K562 (cell line): ENCODE measurements at regions not wholly inside any gene's neighbourhood (a gene's known extent, or its start where the extent isn't known, plus 50 kb on each side); places are given as distances from the start of the nearest gene placed in this dataset.

Experiments used
- ATAC-seq: fragments of 200-7000 bp; cut with Tn5 transposase; 3 replicates; pipeline ENCODE4 v1.9.1; 2020; ENCODE audit warnings: moderate library complexity
- BruUV-seq: library from RNA; stranded (reverse); fragments of 400-500 nt; replicated peaks from 2 replicates; lab custom pipeline; 2021; lab: Mats Ljungman, UMichigan
- CTCF ChIA-PET: fragments of 300-600 bp; formaldehyde crosslinking; extraction: SDS; loops from one replicate; lab custom pipeline; 2021; ENCODE audit warnings: low intra/inter-chr PET ratio; lab: Yijun Ruan, JAX
- POLR2A ChIA-PET: fragments of 300-600, 350-650 bp; sonication (Branson Sonifier 250); formaldehyde crosslinking; extraction: SDS; loops from one replicate; lab custom pipeline; 2021; ENCODE audit warnings: antibody characterized with exemption, inconsistent platforms; lab: Yijun Ruan, JAX
- DNase-seq, 4 experiments: peaks; one replicate each; pipeline versions ENCODE4 v3.0.0 to v3.0.0-alpha.2; 2011 to 2018; ENCODE audit warnings: low spot score in 3 of 4, mixed read lengths in 3 of 4; ENCODE audit errors: extremely low read depth in 1 of 4
- FAIRE-seq: peaks from 2 replicates; lab custom pipeline; 2011; peaks lifted over from hg19 to GRCh38; lab: Jason Lieb, UNC
- H2AFZ ChIP-seq: 2 replicates; pipeline ENCODE4 v1.6.0; 2011; ENCODE audit warnings: low read depth, low read length, control low read depth, inconsistent platforms
- H3K27ac ChIP-seq: fragments of 200-600 bp; 3 replicates; pipeline ENCODE4 v1.8.0; 2011; ENCODE audit warnings: low read depth, mild to moderate bottlenecking, control low read depth, inconsistent platforms, low read length, moderate library complexity, mixed read lengths; ENCODE audit errors: extremely low read depth
- H3K27me3 ChIP-seq, 2 experiments: fragments of 300-600 bp in 1 of 2; 2 replicates in 1 of 2; 3 replicates in 1 of 2; pipeline versions ENCODE4 v1.6.0 to v1.8.0; 2011; ENCODE audit warnings: inconsistent platforms in 2 of 2, low read length in 2 of 2, mild to moderate bottlenecking in 1 of 2, mixed read lengths in 1 of 2, moderate library complexity in 1 of 2; ENCODE audit not compliant: control insufficient read depth in 2 of 2, insufficient read depth in 2 of 2
- H3K36me3 ChIP-seq: fragments of 300-600 bp; 3 replicates; pipeline ENCODE4 v1.8.0; 2011; ENCODE audit warnings: mild to moderate bottlenecking, low read length, inconsistent platforms; ENCODE audit not compliant: control insufficient read depth, insufficient read depth
- H3K4me1 ChIP-seq, 2 experiments: fragments of 200-600 bp in 1 of 2; replicated peaks in 1 of 2; 2 replicates in 1 of 2; 3 replicates in 1 of 2; pipeline versions ENCODE4 v1.5.1 to v1.8.0; 2011; ENCODE audit warnings: inconsistent platforms in 2 of 2, low read length in 2 of 2, mild to moderate bottlenecking in 1 of 2, mixed read lengths in 1 of 2, moderate library complexity in 1 of 2; ENCODE audit not compliant: control insufficient read depth in 2 of 2, insufficient read depth in 2 of 2
- H3K4me2 ChIP-seq: 2 replicates; pipeline ENCODE4 v1.6.1; 2011; ENCODE audit warnings: low read length, control low read depth, inconsistent platforms, mixed read lengths; ENCODE audit not compliant: insufficient read depth
- H3K4me3 ChIP-seq: fragments of 200-600 bp; sonication (generic), shearing (Covaris generic); 2 replicates; pipeline ENCODE4 v1.5.1; 2016; ENCODE audit warnings: control low read depth, inconsistent platforms
- H3K79me2 ChIP-seq: fragments of 200-600 bp; 3 replicates; pipeline ENCODE4 v1.8.0; 2011; ENCODE audit warnings: low read length, inconsistent platforms; ENCODE audit not compliant: control insufficient read depth, insufficient read depth
- H3K9ac ChIP-seq, 2 experiments: 2 replicates each; pipeline versions ENCODE4 v1.6.0 to v1.6.1; 2011; ENCODE audit warnings: low read depth in 2 of 2, low read length in 2 of 2, control low read depth in 1 of 2, inconsistent platforms in 1 of 2, mild to moderate bottlenecking in 1 of 2, mixed read lengths in 1 of 2; ENCODE audit not compliant: insufficient read depth in 1 of 2
- H3K9me1 ChIP-seq: one replicate; pipeline ENCODE4 v1.6.0; 2011; ENCODE audit warnings: inconsistent platforms, mild to moderate bottlenecking, low read length, moderate library complexity; ENCODE audit not compliant: control insufficient read depth, insufficient read depth
- H3K9me3 ChIP-seq: replicated peaks from 2 replicates; pipeline ENCODE4 v1.5.1; 2011; ENCODE audit warnings: low read depth, low read length, inconsistent platforms; ENCODE audit not compliant: control insufficient read depth, insufficient read depth
- H4K20me1 ChIP-seq: replicated peaks from 2 replicates; pipeline ENCODE4 v1.6.1; 2011; ENCODE audit warnings: low read length, inconsistent platforms, mixed read lengths; ENCODE audit not compliant: control insufficient read depth, insufficient read depth
- LARP7 ChIP-seq: fragments of 450-650 bp; IDR thresholded peaks from 2 replicates; pipeline ENCODE4 v1.6.1; 2016
- MXD1 ChIP-seq: fragments of 250-450 bp; sonication (Bioruptor Pico); IDR thresholded peaks from 2 replicates; pipeline ENCODE4 v1.8.0; 2021; ENCODE audit warnings: borderline replicate concordance, mild to moderate bottlenecking, moderate library complexity; ENCODE audit not compliant: poor library complexity, severe bottlenecking
- NR2C2 ChIP-seq, 2 experiments: fragments of 200-800 bp in 1 of 2; sonication (Bioruptor generic) in 1 of 2; sonication (generic) in 1 of 2; formaldehyde crosslinking in 1 of 2; IDR thresholded peaks; 2 replicates each; pipeline versions ENCODE4 v1.6.1 to v1.8.0; 2016 to 2022; ENCODE audit warnings: mild to moderate bottlenecking in 1 of 2, missing compliant biosample characterization in 1 of 2, missing genetic modification characterization in 1 of 2, missing genetic modification reagents in 1 of 2
- PPARD ChIP-seq: fragments of 250-450 bp; sonication (Bioruptor Pico); IDR thresholded peaks from 2 replicates; pipeline ENCODE4 v1.8.0; 2022; ENCODE audit warnings: inconsistent platforms, mild to moderate bottlenecking, moderate library complexity
- RBM34 ChIP-seq: fragments of 200-400 bp; formaldehyde crosslinking; IDR thresholded peaks from 2 replicates; pipeline ENCODE4 v1.6.1; 2018; ENCODE audit warnings: low read length, borderline replicate concordance; ENCODE audit not compliant: insufficient read depth
- SMARCC2 ChIP-seq: fragments of 450-650 bp; IDR thresholded peaks from 2 replicates; pipeline ENCODE4 v1.6.1; 2017; ENCODE audit warnings: antibody characterized with exemption, moderate library complexity, mild to moderate bottlenecking, low read depth
- TAF9B ChIP-seq: fragments of 450-650 bp; IDR thresholded peaks from 2 replicates; pipeline ENCODE4 v1.6.1; 2018; ENCODE audit warnings: mild to moderate bottlenecking; ENCODE audit not compliant: partially characterized antibody
- ZFP36 ChIP-seq: fragments of 150-350 bp; IDR thresholded peaks from 2 replicates; pipeline ENCODE4 v1.6.1; 2018; ENCODE audit warnings: low read length, low read depth; ENCODE audit not compliant: partially characterized antibody
- ZNF23 ChIP-seq: fragments of 250-450 bp; sonication (Bioruptor Pico); IDR thresholded peaks from 2 replicates; pipeline ENCODE4 v1.4.0; 2020; ENCODE audit warnings: mild to moderate bottlenecking
- ZNF263 ChIP-seq: sonication (generic); formaldehyde crosslinking; IDR thresholded peaks from 2 replicates; pipeline ENCODE4 v1.8.0; 2022; ENCODE audit warnings: mild to moderate bottlenecking, missing genetic modification reagents, borderline replicate concordance
- WGBS: fragments of 100-300 bp; shearing (Covaris generic); methylation state at CpG from one replicate; pipeline ENCODE4 v1.1.6; 2016; ENCODE audit warnings: low coverage, mixed read lengths; ENCODE audit not compliant: insufficient coverage; ENCODE audit errors: missing lambda C conversion rate; 5-methylcytosine and 5-hydroxymethylcytosine counted together
- in situ Hi-C: fragments of 300-500 bp; cut with MboI; formaldehyde crosslinking; loops from 4 replicates; pipeline ENCODE4 v1.15.0; 2018; ENCODE audit warnings: inconsistent platforms, mixed read lengths
- intact Hi-C: fragments of 100-400 bp; cut with micrococcal nuclease; formaldehyde crosslinking; loops from 2 replicates; pipeline ENCODE4 v1.14.2; 2022
- TF ChIP-seq, protein P1 (sequence below): fragments of 150-350 bp; conservative IDR thresholded peaks from 2 replicates; pipeline ENCODE4 v1.6.1; 2014; ENCODE audit warnings: low read length

- CTCF ChIA-PET = no interaction called here
- TF ChIP-seq ZNF23 (CRISPR knock-in tag) (no peak), TAF9B (no peak), MXD1 (CRISPR knock-in tag) (no peak), PPARD (CRISPR knock-in tag) (no peak), SMARCC2 (no peak), LARP7 (no peak), RBM34 (no peak), ZFP36 (no peak), NR2C2 (CRISPR knock-in tag; IDR thresholded peaks at IDR 0.05) (no peak), NR2C2 (tag; IDR thresholded peaks at IDR 0.05) (no peak), ZNF263 (CRISPR knock-in tag) (no peak)
- TF ChIP-seq, protein P1, sequence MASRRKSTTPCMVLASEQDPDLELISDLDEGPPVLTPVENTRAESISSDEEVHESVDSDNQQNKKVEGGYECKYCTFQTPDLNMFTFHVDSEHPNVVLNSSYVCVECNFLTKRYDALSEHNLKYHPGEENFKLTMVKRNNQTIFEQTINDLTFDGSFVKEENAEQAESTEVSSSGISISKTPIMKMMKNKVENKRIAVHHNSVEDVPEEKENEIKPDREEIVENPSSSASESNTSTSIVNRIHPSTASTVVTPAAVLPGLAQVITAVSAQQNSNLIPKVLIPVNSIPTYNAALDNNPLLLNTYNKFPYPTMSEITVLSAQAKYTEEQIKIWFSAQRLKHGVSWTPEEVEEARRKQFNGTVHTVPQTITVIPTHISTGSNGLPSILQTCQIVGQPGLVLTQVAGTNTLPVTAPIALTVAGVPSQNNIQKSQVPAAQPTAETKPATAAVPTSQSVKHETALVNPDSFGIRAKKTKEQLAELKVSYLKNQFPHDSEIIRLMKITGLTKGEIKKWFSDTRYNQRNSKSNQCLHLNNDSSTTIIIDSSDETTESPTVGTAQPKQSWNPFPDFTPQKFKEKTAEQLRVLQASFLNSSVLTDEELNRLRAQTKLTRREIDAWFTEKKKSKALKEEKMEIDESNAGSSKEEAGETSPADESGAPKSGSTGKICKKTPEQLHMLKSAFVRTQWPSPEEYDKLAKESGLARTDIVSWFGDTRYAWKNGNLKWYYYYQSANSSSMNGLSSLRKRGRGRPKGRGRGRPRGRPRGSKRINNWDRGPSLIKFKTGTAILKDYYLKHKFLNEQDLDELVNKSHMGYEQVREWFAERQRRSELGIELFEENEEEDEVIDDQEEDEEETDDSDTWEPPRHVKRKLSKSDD = no peak
- no peak overlapping the region for H3K9ac ChIP-seq
- peaks cover 0 to 24% of the 10 kb centered on the region in 2 experiments; a peak in 3 of 5 replicates for H3K4me1 ChIP-seq
- H3K79me2 ChIP-seq = no peaks in the 10 kb centered on the region
- BruUV-seq = no TSS peak
- WGBS = 66% methylated on average over 18 of the region's 25 CpGs
- peaks cover 2 to 13% of the 10 kb centered on the region in 2 experiments; a peak in 2 of 5 replicates for H3K27me3 ChIP-seq
- H3K4me3 ChIP-seq = no peak overlapping the region
- H3K4me2 ChIP-seq = no peak overlapping the region
- in situ Hi-C loops (no loop called here), intact Hi-C loops (no loop called here)
- FAIRE-seq (no peak), ATAC-seq (no peak), DNase-seq (no peak)
- no peak overlapping the region for H3K27ac ChIP-seq
- H3K9me3 ChIP-seq = no peaks in the 10 kb centered on the region
- no peaks in the 10 kb centered on the region for H3K36me3 ChIP-seq
- no peaks in the 10 kb centered on the region for H3K9me1 ChIP-seq
- no peak overlapping the region for H2AFZ ChIP-seq
- H4K20me1 ChIP-seq = no peaks in the 10 kb centered on the region
- POLR2A ChIA-PET = no interaction called here
Observed at GRCh38 chrX:125205918-125206665, 113.6 kb upstream of the TEX13C start.
